ENCODE measurements at regions not wholly inside any gene's neighbourhood (a gene's known extent, or its start where the extent isn't known, plus 50 kb on each side); places are given as distances from the start of the nearest gene placed in this dataset.

DNA sequence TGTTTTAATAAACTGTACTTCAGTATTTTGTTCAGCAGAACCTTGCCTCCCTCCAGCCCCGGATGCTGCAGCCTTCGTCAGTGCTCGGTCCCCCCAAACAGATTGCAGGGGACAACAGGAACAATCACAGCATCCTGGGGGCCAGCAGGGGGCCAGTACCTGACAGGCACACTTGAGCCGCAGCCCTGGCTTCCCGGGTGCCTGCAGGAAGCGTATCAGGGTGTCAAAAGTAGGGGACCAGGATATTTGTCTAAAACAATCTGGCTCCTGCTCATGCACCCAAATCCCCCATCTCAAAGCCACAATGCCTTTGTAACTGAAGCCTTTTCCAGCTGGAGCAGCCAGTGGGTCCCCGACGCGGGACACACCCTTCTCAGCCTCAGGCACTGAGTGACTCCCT, 167.5 kb upstream of the TSHZ3 start (continued):
- TF ChIP-seq, protein P1, sequence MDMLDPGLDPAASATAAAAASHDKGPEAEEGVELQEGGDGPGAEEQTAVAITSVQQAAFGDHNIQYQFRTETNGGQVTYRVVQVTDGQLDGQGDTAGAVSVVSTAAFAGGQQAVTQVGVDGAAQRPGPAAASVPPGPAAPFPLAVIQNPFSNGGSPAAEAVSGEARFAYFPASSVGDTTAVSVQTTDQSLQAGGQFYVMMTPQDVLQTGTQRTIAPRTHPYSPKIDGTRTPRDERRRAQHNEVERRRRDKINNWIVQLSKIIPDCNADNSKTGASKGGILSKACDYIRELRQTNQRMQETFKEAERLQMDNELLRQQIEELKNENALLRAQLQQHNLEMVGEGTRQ (IDR thresholded peaks at IDR 0.05; ENCODE audit: borderline replicate concordance, low read depth, low read length) = no peak
- TF ChIP-seq, protein P2, sequence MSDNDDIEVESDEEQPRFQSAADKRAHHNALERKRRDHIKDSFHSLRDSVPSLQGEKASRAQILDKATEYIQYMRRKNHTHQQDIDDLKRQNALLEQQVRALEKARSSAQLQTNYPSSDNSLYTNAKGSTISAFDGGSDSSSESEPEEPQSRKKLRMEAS (IDR thresholded peaks at IDR 0.05; ENCODE audit: low read depth) = no peak
- TF ChIP-seq NRF1 (IDR thresholded peaks at IDR 0.05; ENCODE audit: low read depth, low read length) (no peak), SIN3A (IDR thresholded peaks at IDR 0.05; ENCODE audit: borderline replicate concordance, low read depth, low read length) (no peak), EZH2phosphoT487 (IDR thresholded peaks at IDR 0.05; ENCODE audit: borderline replicate concordance, low read depth) (no peak), RCOR1 (IDR thresholded peaks at IDR 0.05; ENCODE audit: low read length) (no peak), TEAD4 (IDR thresholded peaks at IDR 0.05; ENCODE audit: borderline replicate concordance, insufficient read depth) (no peak), RFX5 (IDR thresholded peaks at IDR 0.05; ENCODE audit: low read length) (no peak), GABPA (IDR thresholded peaks at IDR 0.05; ENCODE audit: low read depth) (no peak)
- TF ChIP-seq, protein P3, sequence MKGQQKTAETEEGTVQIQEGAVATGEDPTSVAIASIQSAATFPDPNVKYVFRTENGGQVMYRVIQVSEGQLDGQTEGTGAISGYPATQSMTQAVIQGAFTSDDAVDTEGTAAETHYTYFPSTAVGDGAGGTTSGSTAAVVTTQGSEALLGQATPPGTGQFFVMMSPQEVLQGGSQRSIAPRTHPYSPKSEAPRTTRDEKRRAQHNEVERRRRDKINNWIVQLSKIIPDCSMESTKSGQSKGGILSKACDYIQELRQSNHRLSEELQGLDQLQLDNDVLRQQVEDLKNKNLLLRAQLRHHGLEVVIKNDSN (IDR thresholded peaks at IDR 0.05; ENCODE audit: borderline replicate concordance, low read depth) = no peak

DNA sequence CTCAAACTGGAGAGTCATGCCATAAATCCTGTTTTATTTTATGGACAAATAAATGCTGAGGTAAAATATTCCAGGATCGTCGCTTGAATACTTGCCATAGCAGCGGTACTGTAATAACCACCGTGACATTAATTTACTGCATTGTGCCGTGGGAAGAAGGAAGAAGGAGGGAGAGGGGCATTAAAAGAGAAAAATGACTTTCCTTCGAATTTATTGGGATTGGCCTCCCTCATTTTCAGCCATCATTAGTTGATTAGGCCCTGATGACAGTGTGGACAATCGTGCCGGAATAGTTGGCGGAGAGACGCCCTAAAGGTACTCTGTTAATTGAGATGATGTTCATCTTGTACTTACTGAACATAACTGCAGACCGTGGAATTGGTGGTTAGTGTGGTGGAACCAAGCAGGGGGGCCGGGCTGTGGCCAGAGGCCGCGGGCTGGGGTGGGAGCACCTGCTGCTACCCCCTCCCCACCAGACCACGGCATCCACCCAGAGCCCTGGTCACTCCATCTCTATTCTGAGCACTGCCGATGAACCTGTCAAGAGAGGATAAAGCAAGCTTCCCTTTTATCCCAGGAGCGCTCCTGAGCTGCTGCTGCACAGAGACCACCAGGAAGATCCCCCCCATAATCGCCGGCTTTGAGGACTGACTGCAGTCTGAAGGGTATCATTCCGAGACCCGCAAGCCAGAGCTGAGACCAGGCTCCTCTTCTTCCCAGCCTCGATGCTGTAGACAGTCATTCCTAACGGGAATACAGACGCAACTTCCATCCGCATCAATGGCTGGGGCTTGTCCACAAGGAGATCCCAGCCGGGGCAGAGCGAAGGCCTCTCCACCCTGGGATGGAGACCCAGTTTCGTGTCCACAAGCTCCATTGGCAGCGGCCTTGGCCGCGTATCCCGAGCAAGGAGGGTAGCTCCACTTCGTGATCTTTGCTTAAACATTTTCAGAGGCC, 168.3 kb upstream of the TSHZ3 start:
- no peak for DNase-seq
- no peaks in the 10 kb centered on the region for H3K9me3 ChIP-seq
- no peaks in the 10 kb centered on the region for H4K20me1 ChIP-seq (ENCODE audit: insufficient read depth)
- ChIA-PET CTCF (interaction anchor here (1.6 kb wide), 1 partner anchor 31 kb away, joined by 5 read pairs; no protein-coding TSS in a partner anchor), POLR2A (no interaction called here)
- H3K9me2 ChIP-seq = 0 out of 2 replicates have a peak, but pooled peaks cover 3% of the 10 kb centered on the region
- H3F3A ChIP-seq (replicated peaks; ENCODE audit: insufficient read depth) = no peaks in the 10 kb centered on the region
- no peak for TF ChIP-seq SMC3 (IDR thresholded peaks at IDR 0.05; ENCODE audit: low read depth, low read length)
- TF ChIP-seq, protein P4, sequence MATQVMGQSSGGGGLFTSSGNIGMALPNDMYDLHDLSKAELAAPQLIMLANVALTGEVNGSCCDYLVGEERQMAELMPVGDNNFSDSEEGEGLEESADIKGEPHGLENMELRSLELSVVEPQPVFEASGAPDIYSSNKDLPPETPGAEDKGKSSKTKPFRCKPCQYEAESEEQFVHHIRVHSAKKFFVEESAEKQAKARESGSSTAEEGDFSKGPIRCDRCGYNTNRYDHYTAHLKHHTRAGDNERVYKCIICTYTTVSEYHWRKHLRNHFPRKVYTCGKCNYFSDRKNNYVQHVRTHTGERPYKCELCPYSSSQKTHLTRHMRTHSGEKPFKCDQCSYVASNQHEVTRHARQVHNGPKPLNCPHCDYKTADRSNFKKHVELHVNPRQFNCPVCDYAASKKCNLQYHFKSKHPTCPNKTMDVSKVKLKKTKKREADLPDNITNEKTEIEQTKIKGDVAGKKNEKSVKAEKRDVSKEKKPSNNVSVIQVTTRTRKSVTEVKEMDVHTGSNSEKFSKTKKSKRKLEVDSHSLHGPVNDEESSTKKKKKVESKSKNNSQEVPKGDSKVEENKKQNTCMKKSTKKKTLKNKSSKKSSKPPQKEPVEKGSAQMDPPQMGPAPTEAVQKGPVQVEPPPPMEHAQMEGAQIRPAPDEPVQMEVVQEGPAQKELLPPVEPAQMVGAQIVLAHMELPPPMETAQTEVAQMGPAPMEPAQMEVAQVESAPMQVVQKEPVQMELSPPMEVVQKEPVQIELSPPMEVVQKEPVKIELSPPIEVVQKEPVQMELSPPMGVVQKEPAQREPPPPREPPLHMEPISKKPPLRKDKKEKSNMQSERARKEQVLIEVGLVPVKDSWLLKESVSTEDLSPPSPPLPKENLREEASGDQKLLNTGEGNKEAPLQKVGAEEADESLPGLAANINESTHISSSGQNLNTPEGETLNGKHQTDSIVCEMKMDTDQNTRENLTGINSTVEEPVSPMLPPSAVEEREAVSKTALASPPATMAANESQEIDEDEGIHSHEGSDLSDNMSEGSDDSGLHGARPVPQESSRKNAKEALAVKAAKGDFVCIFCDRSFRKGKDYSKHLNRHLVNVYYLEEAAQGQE (IDR thresholded peaks at IDR 0.05; ENCODE audit: low read depth, low read length) = no peak
- TF ChIP-seq, protein P1 (IDR thresholded peaks at IDR 0.05; ENCODE audit: borderline replicate concordance, low read depth, low read length) = no peak
- no peak for TF ChIP-seq RFX5 (IDR thresholded peaks at IDR 0.05; ENCODE audit: low read length)
- TF ChIP-seq, protein P3 (IDR thresholded peaks at IDR 0.05; ENCODE audit: borderline replicate concordance, low read depth) = no peak
- TF ChIP-seq FOXM1 (IDR thresholded peaks at IDR 0.05; ENCODE audit: low read depth) = no peak
- TF ChIP-seq TAF1 (IDR thresholded peaks at IDR 0.05; ENCODE audit: borderline replicate concordance, low read depth, low read length) = no peak
- TF ChIP-seq CHD2 (IDR thresholded peaks at IDR 0.05; ENCODE audit: low read length, partially characterized antibody) = no peak
- TF ChIP-seq EP300 (IDR thresholded peaks at IDR 0.05; ENCODE audit: borderline replicate concordance in 1 of 2, low read depth in 1 of 2, low read length in 1 of 2) = no peak
- TF ChIP-seq FOXJ3 (CRISPR knock-in tag; IDR thresholded peaks at IDR 0.05) = no peak
- no peak for TF ChIP-seq JUND (IDR thresholded peaks at IDR 0.05)
- no peak for TF ChIP-seq GATA2 (CRISPR knock-in tag; IDR thresholded peaks at IDR 0.05)
- no peak overlapping the region for H3K27ac ChIP-seq (ENCODE audit: low read depth in 2 of 2, low read length in 1 of 2)
- no peaks in the 10 kb centered on the region for H3K27me3 ChIP-seq (ENCODE audit: insufficient read depth)
- no peak overlapping the region for H3K4me2 ChIP-seq
- no peaks in the 10 kb centered on the region for H3K79me2 ChIP-seq (ENCODE audit: insufficient read depth)
- no peak overlapping the region for H2AFZ ChIP-seq (ENCODE audit: low read depth)
- H3K36me3 ChIP-seq (replicated peaks in 1 of 2; ENCODE audit: control insufficient read depth in 1 of 2, insufficient read depth in 2 of 2, low read length in 1 of 2) = no peaks in the 10 kb centered on the region
- H3K4me1 ChIP-seq (ENCODE audit: control insufficient read depth in 1 of 2, insufficient read depth in 2 of 2, low read depth in 1 of 2, low read length in 1 of 2) = peaks cover 0 to 9% of the 10 kb centered on the region in 2 experiments; a peak in 1 of 4 replicates
- H3K9ac ChIP-seq = no peak overlapping the region
- 54% methylated on average over 29 of the region's 33 CpGs for WGBS (ENCODE audit: low lambda C conversion rate)
- H3K4me3 ChIP-seq (ENCODE audit: low read depth in 2 of 2, low read length in 1 of 2) = no peak overlapping the region

Data from SK-N-SH (cell line).